ENCODE measurements at regions not wholly inside any gene's neighbourhood (a gene's known extent, or its start where the extent isn't known, plus 50 kb on each side); places are given as distances from the start of the nearest gene placed in this dataset.

DNA sequence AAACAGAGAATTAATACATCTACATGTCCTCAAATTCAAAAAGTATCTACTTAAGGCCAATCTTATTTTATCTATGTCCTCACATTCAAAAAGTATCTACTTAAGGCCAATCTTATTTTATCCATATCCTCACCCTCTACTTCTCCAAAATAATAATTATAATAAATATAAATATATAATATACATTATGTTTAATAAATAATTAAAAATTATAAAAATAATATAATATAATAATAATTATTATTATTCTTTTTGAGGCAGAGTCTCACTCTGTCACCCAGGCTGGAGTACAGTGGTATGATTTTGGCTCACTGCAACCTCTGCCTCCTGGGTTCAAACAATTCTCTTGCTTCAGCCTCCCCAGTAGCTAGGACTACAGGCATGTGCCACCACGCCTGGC, 784.9 kb downstream of the DNAJB9 start:
- TF ChIP-seq, protein P1, sequence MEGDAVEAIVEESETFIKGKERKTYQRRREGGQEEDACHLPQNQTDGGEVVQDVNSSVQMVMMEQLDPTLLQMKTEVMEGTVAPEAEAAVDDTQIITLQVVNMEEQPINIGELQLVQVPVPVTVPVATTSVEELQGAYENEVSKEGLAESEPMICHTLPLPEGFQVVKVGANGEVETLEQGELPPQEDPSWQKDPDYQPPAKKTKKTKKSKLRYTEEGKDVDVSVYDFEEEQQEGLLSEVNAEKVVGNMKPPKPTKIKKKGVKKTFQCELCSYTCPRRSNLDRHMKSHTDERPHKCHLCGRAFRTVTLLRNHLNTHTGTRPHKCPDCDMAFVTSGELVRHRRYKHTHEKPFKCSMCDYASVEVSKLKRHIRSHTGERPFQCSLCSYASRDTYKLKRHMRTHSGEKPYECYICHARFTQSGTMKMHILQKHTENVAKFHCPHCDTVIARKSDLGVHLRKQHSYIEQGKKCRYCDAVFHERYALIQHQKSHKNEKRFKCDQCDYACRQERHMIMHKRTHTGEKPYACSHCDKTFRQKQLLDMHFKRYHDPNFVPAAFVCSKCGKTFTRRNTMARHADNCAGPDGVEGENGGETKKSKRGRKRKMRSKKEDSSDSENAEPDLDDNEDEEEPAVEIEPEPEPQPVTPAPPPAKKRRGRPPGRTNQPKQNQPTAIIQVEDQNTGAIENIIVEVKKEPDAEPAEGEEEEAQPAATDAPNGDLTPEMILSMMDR (tag by site-specific recombination; IDR thresholded peaks at IDR 0.05) = no peak
- TF ChIP-seq, protein P2, sequence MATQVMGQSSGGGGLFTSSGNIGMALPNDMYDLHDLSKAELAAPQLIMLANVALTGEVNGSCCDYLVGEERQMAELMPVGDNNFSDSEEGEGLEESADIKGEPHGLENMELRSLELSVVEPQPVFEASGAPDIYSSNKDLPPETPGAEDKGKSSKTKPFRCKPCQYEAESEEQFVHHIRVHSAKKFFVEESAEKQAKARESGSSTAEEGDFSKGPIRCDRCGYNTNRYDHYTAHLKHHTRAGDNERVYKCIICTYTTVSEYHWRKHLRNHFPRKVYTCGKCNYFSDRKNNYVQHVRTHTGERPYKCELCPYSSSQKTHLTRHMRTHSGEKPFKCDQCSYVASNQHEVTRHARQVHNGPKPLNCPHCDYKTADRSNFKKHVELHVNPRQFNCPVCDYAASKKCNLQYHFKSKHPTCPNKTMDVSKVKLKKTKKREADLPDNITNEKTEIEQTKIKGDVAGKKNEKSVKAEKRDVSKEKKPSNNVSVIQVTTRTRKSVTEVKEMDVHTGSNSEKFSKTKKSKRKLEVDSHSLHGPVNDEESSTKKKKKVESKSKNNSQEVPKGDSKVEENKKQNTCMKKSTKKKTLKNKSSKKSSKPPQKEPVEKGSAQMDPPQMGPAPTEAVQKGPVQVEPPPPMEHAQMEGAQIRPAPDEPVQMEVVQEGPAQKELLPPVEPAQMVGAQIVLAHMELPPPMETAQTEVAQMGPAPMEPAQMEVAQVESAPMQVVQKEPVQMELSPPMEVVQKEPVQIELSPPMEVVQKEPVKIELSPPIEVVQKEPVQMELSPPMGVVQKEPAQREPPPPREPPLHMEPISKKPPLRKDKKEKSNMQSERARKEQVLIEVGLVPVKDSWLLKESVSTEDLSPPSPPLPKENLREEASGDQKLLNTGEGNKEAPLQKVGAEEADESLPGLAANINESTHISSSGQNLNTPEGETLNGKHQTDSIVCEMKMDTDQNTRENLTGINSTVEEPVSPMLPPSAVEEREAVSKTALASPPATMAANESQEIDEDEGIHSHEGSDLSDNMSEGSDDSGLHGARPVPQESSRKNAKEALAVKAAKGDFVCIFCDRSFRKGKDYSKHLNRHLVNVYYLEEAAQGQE (tag by site-specific recombination; IDR thresholded peaks at IDR 0.05) = no peak
- TF ChIP-seq BCL11A (tag by site-specific recombination; IDR thresholded peaks at IDR 0.05; ENCODE audit: low read depth) (no peak), TCF7L2 (IDR thresholded peaks at IDR 0.05; ENCODE audit: borderline replicate concordance, low read depth, low read length) (no peak), ZNF776 (tag by site-specific recombination; IDR thresholded peaks at IDR 0.05; ENCODE audit: borderline replicate concordance) (no peak)
- TF ChIP-seq, protein P3, sequence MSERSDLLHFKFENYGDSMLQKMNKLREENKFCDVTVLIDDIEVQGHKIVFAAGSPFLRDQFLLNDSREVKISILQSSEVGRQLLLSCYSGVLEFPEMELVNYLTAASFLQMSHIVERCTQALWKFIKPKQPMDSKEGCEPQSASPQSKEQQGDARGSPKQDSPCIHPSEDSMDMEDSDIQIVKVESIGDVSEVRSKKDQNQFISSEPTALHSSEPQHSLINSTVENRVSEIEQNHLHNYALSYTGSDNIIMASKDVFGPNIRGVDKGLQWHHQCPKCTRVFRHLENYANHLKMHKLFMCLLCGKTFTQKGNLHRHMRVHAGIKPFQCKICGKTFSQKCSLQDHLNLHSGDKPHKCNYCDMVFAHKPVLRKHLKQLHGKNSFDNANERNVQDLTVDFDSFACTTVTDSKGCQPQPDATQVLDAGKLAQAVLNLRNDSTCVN (tag by site-specific recombination; optimal IDR thresholded peaks at IDR 0.05) = no peak
